Trophoblast cell (in vitro differentiated cells and primary cell): ENCODE measurements at regions not wholly inside any gene's neighbourhood (a gene's known extent, or its start where the extent isn't known, plus 50 kb on each side); places are given as distances from the start of the nearest gene placed in this dataset.

Experiments used
- DNase-seq, 2 donors: peaks; one replicate each; pipeline ENCODE4 v3.0.0-alpha.2; 2016
- H2AFZ ChIP-seq: 2 replicates; pipeline ENCODE4 v1.6.1; 2013; ENCODE audit warnings: low read length, moderate library complexity, mild to moderate bottlenecking; ENCODE audit not compliant: insufficient read depth, poor library complexity
- H2AK5ac ChIP-seq: 2 replicates; pipeline ENCODE4 v1.6.1; 2013; ENCODE audit warnings: mild to moderate bottlenecking, low read length
- H2BK120ac ChIP-seq: 2 replicates; pipeline ENCODE4 v1.6.1; 2013; ENCODE audit warnings: low read length, mild to moderate bottlenecking, moderate library complexity; ENCODE audit not compliant: insufficient read depth, poor library complexity
- H2BK12ac ChIP-seq: 2 replicates; pipeline ENCODE4 v1.6.1; 2013; ENCODE audit warnings: mild to moderate bottlenecking, low read length, moderate library complexity
- H2BK5ac ChIP-seq: 2 replicates; pipeline ENCODE4 v1.6.1; 2013; ENCODE audit warnings: low read length, low read depth, moderate library complexity, mild to moderate bottlenecking; ENCODE audit not compliant: poor library complexity
- H3K14ac ChIP-seq: 2 replicates; pipeline ENCODE4 v1.6.1; 2013; ENCODE audit warnings: mild to moderate bottlenecking, low read length
- H3K18ac ChIP-seq: 2 replicates; pipeline ENCODE4 v1.6.1; 2013; ENCODE audit warnings: mild to moderate bottlenecking, low read length
- H3K23ac ChIP-seq: 2 replicates; pipeline ENCODE4 v1.6.1; 2013; ENCODE audit warnings: low read length
- H3K27ac ChIP-seq: 2 replicates; pipeline ENCODE4 v1.5.1; 2013; ENCODE audit warnings: low read depth, mild to moderate bottlenecking, inconsistent platforms, low read length, moderate library complexity
- H3K27me3 ChIP-seq: 2 replicates; pipeline ENCODE4 v1.6.1; 2013; ENCODE audit warnings: inconsistent platforms, mild to moderate bottlenecking, low read length, moderate library complexity; ENCODE audit not compliant: insufficient read depth
- H3K36me3 ChIP-seq, 2 experiments: 1 replicate in 1 of 2; 2 replicates in 1 of 2; pipeline ENCODE4 v1.6.1; 2013; ENCODE audit warnings: low read length in 2 of 2, mild to moderate bottlenecking in 2 of 2, moderate library complexity in 1 of 2; ENCODE audit not compliant: insufficient read depth in 2 of 2, control insufficient read depth in 1 of 2
- H3K4ac ChIP-seq: 2 replicates; pipeline ENCODE4 v1.6.1; 2013; ENCODE audit warnings: low read depth, mild to moderate bottlenecking, low read length, moderate library complexity
- H3K4me1 ChIP-seq, 2 experiments: 1 replicate in 1 of 2; 2 replicates in 1 of 2; pipeline ENCODE4 v1.6.1; 2013; ENCODE audit warnings: low read length in 2 of 2, mild to moderate bottlenecking in 2 of 2, moderate library complexity in 1 of 2; ENCODE audit not compliant: insufficient read depth in 2 of 2, control insufficient read depth in 1 of 2
- H3K4me2 ChIP-seq: 2 replicates; pipeline ENCODE4 v1.6.1; 2013; ENCODE audit warnings: inconsistent platforms, mild to moderate bottlenecking, low read length, moderate library complexity
- H3K4me3 ChIP-seq: 2 replicates; pipeline ENCODE4 v1.5.1; 2013; ENCODE audit warnings: mild to moderate bottlenecking, low read depth, low read length, inconsistent platforms
- H3K79me1 ChIP-seq: one replicate; pipeline ENCODE4 v1.6.1; 2013; ENCODE audit warnings: low read length
- H3K79me2 ChIP-seq: 2 replicates; pipeline ENCODE4 v1.6.1; 2013; ENCODE audit warnings: low read length, mild to moderate bottlenecking; ENCODE audit not compliant: control insufficient read depth, insufficient read depth, poor library complexity
- H3K9ac ChIP-seq: 2 replicates; pipeline ENCODE4 v1.6.1; 2013; ENCODE audit warnings: mild to moderate bottlenecking, low read length
- H3K9me3 ChIP-seq: 2 replicates; pipeline ENCODE4 v1.6.1; 2013; ENCODE audit warnings: low read depth, mild to moderate bottlenecking, control low read depth, inconsistent platforms, low read length; ENCODE audit not compliant: insufficient read depth
- H4K12ac ChIP-seq: 2 replicates; pipeline ENCODE4 v1.6.1; 2013; ENCODE audit warnings: low read depth, mild to moderate bottlenecking, low read length, moderate library complexity
- H4K8ac ChIP-seq: 2 replicates; pipeline ENCODE4 v1.6.1; 2013; ENCODE audit warnings: low read depth, mild to moderate bottlenecking, low read length, moderate library complexity
- H4K91ac ChIP-seq: one replicate; pipeline ENCODE4 v1.6.1; 2013; ENCODE audit warnings: low read depth, mild to moderate bottlenecking, low read length, moderate library complexity
- WGBS: extraction: QIAGEN DNeasy Blood & Tissue Kit; methylation state at CpG from one replicate; pipeline ENCODE4 v1.1.7; 2013; ENCODE audit warnings: missing lambda C conversion rate; ENCODE audit not compliant: insufficient read length, insufficient coverage; ENCODE audit errors: extremely low coverage; 5-methylcytosine and 5-hydroxymethylcytosine counted together

DNA sequence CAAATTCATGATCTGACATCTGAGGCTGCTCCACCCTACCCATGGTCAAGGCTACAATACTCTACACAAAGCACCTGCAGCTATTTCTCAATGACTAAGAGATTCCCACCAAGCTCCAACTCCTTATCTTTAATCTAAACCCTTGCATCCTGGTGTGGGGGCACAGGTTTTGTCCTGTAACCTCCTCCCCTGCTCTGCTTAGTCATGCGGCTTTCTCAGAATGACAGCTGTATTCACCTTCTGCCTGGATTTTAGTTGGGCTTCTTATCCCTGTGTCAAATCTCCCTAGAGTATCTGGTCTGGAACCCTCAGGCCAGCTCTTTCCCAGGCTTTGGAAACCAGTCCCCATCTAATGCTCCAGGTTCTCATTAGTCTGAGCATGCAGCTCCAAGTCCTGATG, 159.0 kb downstream of the BARHL2 start:
- Histone ChIP-seq H3K27ac (no peak overlapping the region), H2BK120ac (no peak overlapping the region), H2AK5ac (no peak overlapping the region), H3K9me3 (no peaks in the 10 kb centered on the region), H3K9ac (no peak overlapping the region), H2BK5ac (no peak overlapping the region), H3K79me1 (no peaks in the 10 kb centered on the region), H4K8ac (no peak overlapping the region), H2AFZ (no peak overlapping the region), H4K91ac (no peak overlapping the region), H3K4me2 (no peak overlapping the region), H3K14ac (no peak overlapping the region), H3K4me1 (peaks cover 0 to 3% of the 10 kb centered on the region in 2 experiments), H3K79me2 (no peaks in the 10 kb centered on the region), H3K4ac (no peak overlapping the region), H3K36me3 (no peaks in the 10 kb centered on the region), H3K4me3 (no peak overlapping the region), H3K18ac (no peak overlapping the region), H2BK12ac (no peak overlapping the region), H4K12ac (no peak overlapping the region), H3K27me3 (no peaks in the 10 kb centered on the region), H3K23ac (no peak overlapping the region)
- WGBS = no CpG with 5 or more reads among the region's 1 CpG
- DNase-seq = peak; percentile 52 to 57

DNA sequence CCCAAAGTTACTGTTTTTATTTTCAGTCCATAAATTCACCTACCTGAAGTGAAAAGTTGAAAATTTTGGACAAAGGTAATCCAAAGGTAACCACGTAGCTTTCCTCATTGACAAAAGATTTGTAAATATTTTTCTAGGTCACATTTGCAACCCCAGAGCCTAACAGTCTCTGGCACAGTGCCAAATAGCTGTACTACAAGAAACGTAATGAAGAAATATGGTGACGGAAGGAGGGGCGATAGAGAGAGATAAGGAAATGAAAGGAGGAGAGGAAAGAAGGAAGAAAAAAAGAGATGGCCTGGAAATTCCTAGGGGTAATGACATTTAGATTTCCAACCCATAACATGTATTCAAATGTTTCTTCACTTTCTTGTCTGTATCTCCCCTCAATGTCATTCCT, 159.4 kb downstream of the BARHL2 start:
- Histone ChIP-seq H3K4ac (no peak overlapping the region), H2AFZ (no peak overlapping the region), H3K4me2 (no peak overlapping the region), H2BK120ac (no peak overlapping the region), H4K8ac (no peak overlapping the region), H4K91ac (no peak overlapping the region), H3K4me1 (peaks cover 0 to 3% of the 10 kb centered on the region in 2 experiments), H3K79me2 (no peaks in the 10 kb centered on the region), H3K14ac (no peak overlapping the region), H3K9ac (no peak overlapping the region), H3K79me1 (no peaks in the 10 kb centered on the region), H3K36me3 (no peaks in the 10 kb centered on the region), H3K4me3 (no peak overlapping the region), H3K27me3 (no peaks in the 10 kb centered on the region), H4K12ac (no peak overlapping the region), H3K27ac (no peak overlapping the region), H2AK5ac (no peak overlapping the region), H2BK5ac (no peak overlapping the region), H3K18ac (no peak overlapping the region), H3K23ac (no peak overlapping the region), H3K9me3 (no peaks in the 10 kb centered on the region), H2BK12ac (no peak overlapping the region)
- 100% methylated on average over 3 of the region's 4 CpGs for WGBS
- peak in 1 of 2 donors; percentile 1 for DNase-seq

DNA sequence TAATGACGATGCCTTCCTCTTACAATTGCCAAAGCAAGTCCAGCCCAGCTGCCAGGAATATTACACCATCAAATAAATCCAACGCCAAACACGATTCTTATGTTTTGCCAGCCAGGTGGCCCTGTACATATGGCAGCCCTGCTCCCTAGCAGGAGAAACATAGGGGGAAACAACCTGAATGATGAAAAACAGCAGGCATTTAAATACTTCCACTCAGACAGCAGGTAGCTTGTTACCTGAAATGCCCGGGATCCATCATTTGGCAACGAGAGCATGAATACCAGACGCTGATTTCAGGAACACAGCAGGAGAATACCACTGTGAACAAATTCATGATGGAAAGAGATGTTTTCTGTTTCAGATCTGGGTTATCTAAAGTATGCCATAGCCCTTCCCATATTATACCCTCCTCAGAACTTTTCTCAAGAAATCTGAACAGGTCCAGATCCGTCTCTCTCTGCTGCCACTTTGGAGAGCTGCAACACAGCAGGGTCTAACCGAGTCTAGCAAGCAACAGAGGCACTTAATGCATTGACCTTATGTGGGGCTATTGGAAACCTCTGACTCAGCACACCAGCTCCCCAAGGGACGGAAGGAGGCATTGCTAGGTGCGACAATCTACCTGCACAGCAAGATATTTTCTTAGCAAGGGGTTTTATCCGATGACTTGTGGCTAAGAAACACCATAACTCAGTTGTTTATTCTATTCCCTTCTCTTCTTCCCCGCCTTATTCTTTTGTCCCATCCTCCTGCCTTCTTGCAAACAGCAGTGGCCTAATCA, 166.3 kb downstream of the BARHL2 start:
- Histone ChIP-seq H3K14ac (no peak overlapping the region), H2AK5ac (no peak overlapping the region), H3K18ac (no peak overlapping the region), H3K79me1 (no peaks in the 10 kb centered on the region), H3K4me1 (no peaks in the 10 kb centered on the region), H3K27ac (no peak overlapping the region), H4K12ac (no peak overlapping the region), H4K8ac (no peak overlapping the region), H2AFZ (no peak overlapping the region), H2BK12ac (no peak overlapping the region), H3K9me3 (no peaks in the 10 kb centered on the region), H3K27me3 (no peaks in the 10 kb centered on the region), H3K4me2 (no peak overlapping the region), H2BK5ac (no peak overlapping the region), H3K9ac (peak overlapping the region; percentile 25), H2BK120ac (no peak overlapping the region), H3K79me2 (no peaks in the 10 kb centered on the region), H3K4ac (no peak overlapping the region), H3K4me3 (no peak overlapping the region), H4K91ac (no peak overlapping the region), H3K23ac (no peak overlapping the region), H3K36me3 (no peaks in the 10 kb centered on the region)
- WGBS = no CpG with 5 or more reads among the region's 12 CpGs
- no peak for DNase-seq

DNA sequence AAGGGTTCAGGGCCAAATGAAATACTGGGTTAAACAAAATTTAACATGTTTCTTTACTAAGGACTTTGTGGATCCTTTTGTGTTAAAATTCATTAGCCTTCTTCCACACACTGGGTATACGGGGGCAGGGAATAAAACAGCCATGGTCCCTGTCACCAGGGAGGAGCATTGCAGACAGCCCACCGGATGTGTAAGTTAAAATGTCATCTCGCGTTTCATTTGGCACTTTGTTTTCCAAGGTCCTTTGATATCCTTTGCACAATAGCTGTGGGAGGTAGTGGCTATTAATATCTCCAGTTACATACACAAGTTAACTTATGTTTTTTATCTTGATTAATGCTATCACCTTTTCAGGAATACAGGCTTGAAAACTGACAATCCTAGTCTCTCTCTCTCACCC, 172.7 kb downstream of the BARHL2 start:
- Histone ChIP-seq H3K36me3 (no peaks in the 10 kb centered on the region), H2BK120ac (no peak overlapping the region), H3K79me1 (no peaks in the 10 kb centered on the region), H3K79me2 (no peaks in the 10 kb centered on the region), H3K14ac (no peak overlapping the region), H3K27ac (no peak overlapping the region), H4K91ac (no peak overlapping the region), H3K27me3 (no peaks in the 10 kb centered on the region), H3K4me1 (no peaks in the 10 kb centered on the region), H2BK5ac (no peak overlapping the region), H2AFZ (no peak overlapping the region), H3K9me3 (no peaks in the 10 kb centered on the region), H2AK5ac (no peak overlapping the region), H4K12ac (no peak overlapping the region), H3K23ac (no peak overlapping the region), H4K8ac (no peak overlapping the region), H3K9ac (no peak overlapping the region), H3K4me2 (no peak overlapping the region), H3K18ac (no peak overlapping the region), H3K4me3 (no peak overlapping the region), H3K4ac (no peak overlapping the region), H2BK12ac (no peak overlapping the region)
- DNase-seq = no peak
- no CpG with 5 or more reads among the region's 4 CpGs for WGBS
